GM12873 (cell line): ENCODE measurements at regions not wholly inside any gene's neighbourhood (a gene's known extent, or its start where the extent isn't known, plus 50 kb on each side); places are given as distances from the start of the nearest gene placed in this dataset.

Source experiments
- TF ChIP-seq, protein P1 (sequence below): IDR thresholded peaks from 2 replicates; pipeline ENCODE4 v1.5.1; 2012; ENCODE audit warnings: low read depth, mild to moderate bottlenecking, moderate library complexity, low read length, control low read depth; ENCODE audit not compliant: insufficient read depth; ENCODE audit errors: missing control alignments

DNA sequence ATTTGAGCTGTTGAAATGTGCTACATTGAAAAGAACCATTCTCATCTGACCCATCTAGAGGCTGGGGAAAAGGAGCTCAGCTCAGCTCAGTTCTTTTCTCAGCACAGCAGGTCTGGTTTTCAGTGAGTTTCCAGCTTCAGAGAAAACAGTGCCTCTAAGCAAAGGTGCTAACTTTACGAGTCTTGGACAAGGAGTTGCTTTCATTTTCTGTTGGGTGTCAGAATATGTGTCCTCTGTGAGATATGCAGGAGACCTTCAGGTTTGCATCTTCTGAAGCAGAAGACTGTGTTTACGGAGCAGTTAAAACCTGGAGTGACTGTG lies 321.3 kb upstream of the USP24 start:
- TF ChIP-seq, protein P1, sequence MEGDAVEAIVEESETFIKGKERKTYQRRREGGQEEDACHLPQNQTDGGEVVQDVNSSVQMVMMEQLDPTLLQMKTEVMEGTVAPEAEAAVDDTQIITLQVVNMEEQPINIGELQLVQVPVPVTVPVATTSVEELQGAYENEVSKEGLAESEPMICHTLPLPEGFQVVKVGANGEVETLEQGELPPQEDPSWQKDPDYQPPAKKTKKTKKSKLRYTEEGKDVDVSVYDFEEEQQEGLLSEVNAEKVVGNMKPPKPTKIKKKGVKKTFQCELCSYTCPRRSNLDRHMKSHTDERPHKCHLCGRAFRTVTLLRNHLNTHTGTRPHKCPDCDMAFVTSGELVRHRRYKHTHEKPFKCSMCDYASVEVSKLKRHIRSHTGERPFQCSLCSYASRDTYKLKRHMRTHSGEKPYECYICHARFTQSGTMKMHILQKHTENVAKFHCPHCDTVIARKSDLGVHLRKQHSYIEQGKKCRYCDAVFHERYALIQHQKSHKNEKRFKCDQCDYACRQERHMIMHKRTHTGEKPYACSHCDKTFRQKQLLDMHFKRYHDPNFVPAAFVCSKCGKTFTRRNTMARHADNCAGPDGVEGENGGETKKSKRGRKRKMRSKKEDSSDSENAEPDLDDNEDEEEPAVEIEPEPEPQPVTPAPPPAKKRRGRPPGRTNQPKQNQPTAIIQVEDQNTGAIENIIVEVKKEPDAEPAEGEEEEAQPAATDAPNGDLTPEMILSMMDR = no peak

DNA sequence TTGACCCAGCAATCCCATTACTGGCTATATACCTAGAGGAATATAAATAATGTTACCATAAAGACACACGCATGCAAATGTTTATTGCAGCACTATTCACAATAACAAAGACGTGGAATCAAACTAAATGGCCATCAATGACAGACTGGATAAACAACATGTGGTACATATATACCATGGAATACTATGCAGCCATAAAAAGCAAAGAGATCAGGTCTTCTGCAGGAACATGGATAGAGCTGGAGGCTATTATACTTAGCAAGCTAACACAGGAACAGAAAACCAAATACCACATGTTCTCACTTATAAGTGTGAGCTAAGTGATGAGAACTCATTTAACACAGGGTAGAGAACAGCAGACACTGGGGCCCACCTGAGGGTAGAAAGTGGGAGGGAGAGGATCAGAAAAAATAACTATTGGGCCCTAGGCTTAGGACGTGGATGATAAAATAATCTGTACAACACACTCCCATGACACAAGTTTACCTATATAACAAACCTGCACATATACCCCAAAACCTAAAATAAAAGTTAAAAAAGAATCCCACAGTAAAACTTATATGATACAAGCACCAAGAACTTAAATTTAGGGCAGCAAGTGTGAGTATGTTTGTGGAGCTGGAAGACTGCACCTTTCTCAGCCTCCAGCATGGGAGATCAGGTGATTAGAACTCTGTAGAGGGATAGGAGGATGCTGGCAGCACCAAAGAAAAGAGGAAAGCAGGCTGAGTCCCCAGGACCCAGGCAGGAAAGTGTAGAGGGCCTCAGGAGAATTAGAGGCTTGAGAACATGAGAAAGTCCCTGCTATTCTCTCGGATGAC lies 320.8 kb upstream of the USP24 start:
- TF ChIP-seq, protein P1 = no peak

DNA sequence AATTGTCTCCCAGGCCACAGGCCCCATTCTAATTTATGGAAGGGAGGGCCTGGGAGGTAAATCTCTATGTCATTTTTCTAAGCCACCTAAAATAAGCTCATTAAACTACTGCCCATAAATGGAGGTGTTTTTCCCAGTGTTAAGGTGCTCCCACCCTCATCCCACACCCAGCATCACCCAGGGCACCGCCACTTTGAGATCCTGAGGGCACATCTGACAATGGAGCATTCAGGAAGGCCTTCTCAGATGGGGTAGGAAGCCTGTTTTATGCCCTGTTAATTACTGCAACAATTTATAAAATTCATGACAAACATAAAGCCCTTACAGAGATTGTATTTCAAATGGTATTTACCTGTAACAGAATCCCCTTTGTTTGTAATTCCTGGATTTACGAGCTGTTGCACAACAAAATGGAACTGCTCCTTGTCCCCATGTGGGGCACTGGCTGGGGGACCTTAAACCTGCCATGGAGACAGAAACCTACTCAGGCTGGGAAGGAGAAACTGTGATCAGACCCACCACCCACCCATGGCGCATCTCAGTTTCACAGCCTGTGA lies 319.5 kb upstream of the USP24 start:
- TF ChIP-seq, protein P1 = no peak

DNA sequence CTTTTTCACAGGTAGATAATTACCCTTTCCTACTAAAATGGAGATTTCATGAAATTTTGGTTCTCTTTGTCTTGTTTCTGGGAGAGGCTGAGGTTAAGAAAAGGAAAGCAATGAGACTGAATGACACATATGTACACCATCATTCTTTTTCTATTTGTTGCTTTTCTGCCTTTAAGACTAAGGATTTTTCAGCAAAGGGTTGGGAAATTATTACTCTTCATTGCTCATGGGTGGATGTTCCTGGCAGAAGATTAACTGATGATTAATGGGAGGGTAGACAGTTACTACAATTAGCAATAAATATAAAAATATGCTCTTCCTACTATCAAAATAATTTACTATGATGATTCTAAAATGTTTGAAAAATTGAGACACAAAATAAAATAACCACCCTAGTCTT lies 316.5 kb upstream of the USP24 start:
- TF ChIP-seq, protein P1 = no peak

DNA sequence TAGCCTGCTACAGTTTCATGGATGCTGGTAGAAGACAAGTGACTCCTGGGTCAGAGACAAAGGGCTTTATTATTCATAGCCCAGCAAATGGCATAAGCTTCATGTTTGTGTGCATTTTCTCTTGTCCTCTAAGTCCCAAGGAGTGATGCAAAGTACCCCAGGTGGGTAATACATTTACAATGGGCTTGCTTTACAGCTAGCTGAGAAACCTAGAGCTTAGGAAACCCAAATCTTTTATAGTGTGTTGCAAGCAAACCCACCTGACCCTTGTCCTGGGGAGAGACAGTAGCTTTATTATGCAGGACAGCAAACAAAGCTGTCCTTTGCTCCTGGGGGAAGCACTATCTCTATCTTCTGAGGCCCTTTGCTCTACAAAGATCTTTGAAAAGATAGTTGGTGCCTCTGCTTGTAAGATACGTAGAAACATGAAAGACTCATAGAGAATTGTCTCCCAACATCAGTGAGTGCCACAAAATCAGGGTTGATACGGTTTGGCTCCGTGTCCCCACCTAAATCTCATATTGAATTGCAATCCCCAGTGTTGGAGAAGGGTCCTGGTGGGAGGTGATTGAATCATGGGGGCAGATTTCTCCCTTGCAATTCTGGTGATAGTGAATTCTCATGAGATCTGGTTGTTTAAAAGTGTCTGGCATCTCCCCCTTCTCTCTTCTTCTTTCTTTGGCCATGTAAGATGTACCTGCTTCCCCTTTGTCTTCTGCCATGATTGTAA lies 315.8 kb upstream of the USP24 start:
- TF ChIP-seq, protein P1 = no peak

DNA sequence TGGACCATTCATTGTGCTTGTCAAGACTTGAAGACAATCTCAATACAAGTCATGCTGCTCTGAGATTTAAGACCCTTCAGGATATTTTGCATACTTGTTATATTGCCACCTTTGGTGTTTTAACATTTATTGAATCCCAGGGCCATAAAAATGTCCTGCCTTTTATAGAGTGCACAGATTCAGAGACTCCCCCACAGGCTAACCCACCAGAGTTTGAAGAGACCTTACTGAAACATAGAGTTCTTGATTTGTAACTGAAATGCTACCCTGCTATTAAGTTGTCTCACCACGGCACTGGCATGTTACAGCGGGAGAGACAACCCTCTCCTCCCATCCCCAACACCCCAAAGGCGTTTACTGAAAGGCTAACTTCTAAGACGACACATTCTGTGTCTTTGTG lies 313.9 kb upstream of the USP24 start:
- TF ChIP-seq, protein P1 = no peak

DNA sequence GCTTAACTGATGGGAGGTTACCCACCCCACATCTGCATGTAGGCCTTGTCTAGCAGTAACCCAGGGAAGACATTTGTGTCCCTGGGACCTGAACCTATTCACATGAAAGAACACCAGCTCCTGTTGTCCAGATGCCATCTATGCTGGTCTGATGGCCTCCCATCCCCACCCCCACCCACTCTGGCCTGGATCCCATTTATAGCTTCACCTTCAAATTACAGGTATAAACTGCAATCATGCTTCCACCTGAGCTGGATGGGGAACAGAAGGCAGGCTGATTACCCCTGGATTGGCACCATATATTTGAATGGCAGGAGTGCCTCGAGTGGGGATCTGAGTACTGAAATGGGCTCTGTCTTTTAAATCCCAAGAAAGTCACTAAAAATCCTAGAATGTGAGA lies 312.7 kb upstream of the USP24 start:
- TF ChIP-seq, protein P1 = no peak
